ENCODE measurements at regions not wholly inside any gene's neighbourhood (a gene's known extent, or its start where the extent isn't known, plus 50 kb on each side); places are given as distances from the start of the nearest gene placed in this dataset.
A peak's percentile ranks its signal among the peaks of the same experiment; 100 is the strongest.
"Not testable (repeated sequence)": the region's sequence is repeated elsewhere in the genome, so short reads cannot be mapped to it uniquely, and the experiment has no call there.

DNA sequence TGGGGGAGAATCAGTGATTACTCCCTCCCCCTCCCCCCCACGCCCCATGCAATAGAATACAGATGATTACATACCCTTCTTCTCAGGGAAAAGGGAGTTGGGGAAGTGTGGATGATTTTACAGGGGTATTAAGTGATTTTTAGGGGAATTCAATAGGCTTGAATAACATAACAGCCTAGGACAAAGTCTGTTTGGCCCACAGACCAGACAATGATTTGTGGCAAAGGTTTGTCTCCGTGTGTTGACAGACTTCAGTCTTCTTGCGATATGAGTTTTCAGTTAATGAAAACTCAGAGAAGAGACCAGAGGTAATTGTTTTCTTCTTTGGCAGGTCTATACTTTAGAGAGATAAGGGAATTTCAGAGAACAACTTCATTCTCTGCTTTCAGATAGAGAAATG is 95.3 kb downstream of the OR2B2 start:
- peaks cover 0 to 16% (median 5%) of the 10 kb centered on the region in 9 donors for H3K4me1 ChIP-seq
- H3K27ac ChIP-seq = no peak overlapping the region
- intact Hi-C loops (cut with DNase I) = no loop called here
- H3K27me3 ChIP-seq = peaks cover 0 to 97% (median 71%) of the 10 kb centered on the region in 7 donors
- no peaks in the 10 kb centered on the region for H3K9me3 ChIP-seq
- no peak overlapping the region for H3K4me3 ChIP-seq
- ATAC-seq = no peak
- TF ChIP-seq, protein P1, sequence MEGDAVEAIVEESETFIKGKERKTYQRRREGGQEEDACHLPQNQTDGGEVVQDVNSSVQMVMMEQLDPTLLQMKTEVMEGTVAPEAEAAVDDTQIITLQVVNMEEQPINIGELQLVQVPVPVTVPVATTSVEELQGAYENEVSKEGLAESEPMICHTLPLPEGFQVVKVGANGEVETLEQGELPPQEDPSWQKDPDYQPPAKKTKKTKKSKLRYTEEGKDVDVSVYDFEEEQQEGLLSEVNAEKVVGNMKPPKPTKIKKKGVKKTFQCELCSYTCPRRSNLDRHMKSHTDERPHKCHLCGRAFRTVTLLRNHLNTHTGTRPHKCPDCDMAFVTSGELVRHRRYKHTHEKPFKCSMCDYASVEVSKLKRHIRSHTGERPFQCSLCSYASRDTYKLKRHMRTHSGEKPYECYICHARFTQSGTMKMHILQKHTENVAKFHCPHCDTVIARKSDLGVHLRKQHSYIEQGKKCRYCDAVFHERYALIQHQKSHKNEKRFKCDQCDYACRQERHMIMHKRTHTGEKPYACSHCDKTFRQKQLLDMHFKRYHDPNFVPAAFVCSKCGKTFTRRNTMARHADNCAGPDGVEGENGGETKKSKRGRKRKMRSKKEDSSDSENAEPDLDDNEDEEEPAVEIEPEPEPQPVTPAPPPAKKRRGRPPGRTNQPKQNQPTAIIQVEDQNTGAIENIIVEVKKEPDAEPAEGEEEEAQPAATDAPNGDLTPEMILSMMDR (IDR thresholded peaks at IDR 0.05) = no peak
- H3K36me3 ChIP-seq = no peaks in the 10 kb centered on the region
- WGBS, 2 donors = 94 to 97% methylated on average over 3 of the region's 3 CpGs
- no peak for DNase-seq

DNA sequence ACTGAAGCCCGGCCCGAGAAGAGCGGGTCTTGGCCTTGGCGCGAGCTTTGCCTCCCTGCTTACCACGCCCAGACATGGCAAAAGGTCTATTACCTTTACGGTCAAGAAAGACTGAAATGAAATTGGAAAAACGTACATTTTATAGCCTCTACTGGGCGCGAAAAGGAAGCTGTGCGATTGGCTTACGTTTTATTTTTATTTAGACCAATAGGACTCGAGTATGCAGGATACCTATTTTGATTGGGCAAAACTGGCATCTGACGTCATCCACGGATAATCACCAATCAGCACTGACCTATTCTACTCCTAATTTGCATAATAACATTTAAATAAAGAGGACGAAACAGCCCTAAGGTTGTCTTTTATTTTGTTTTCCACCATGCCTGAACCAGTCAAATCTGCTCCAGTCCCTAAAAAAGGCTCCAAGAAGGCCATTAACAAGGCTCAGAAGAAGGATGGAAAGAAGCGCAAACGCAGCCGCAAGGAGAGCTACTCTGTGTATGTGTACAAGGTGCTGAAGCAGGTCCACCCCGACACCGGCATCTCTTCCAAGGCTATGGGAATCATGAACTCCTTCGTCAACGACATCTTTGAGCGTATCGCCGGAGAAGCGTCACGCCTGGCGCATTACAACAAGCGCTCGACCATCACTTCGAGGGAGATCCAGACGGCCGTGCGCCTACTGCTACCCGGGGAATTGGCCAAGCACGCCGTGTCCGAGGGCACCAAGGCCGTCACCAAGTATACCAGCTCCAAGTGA is 97.4 kb downstream of the OR2B2 start:
- ATAC-seq (peak; percentile 75 to 92 (median 85)), DNase-seq (peak in 1 of 2 donors; percentile 79)
- WGBS, 2 donors = 2% methylated on average over 40 of the region's 40 CpGs
- intact Hi-C loops (cut with DNase I) = loop anchor here in 1 of 10 donors (5.0 kb wide), 1 partner anchor 57 kb away; a partner anchor contains a TSS
- Histone ChIP-seq H3K9me3 (no peaks in the 10 kb centered on the region), H3K36me3 (no peaks in the 10 kb centered on the region), H3K27ac (peak overlapping the region in 2 of 10 donors; percentile 3 to 77), H3K27me3 (peaks cover 0 to 97% (median 60%) of the 10 kb centered on the region in 7 donors), H3K4me3 (peak overlapping the region in 9 of 10 donors; percentile 12 to 52 (median 42)), H3K4me1 (peaks cover 0 to 37% (median 8%) of the 10 kb centered on the region in 9 donors)
- TF ChIP-seq, protein P1 (IDR thresholded peaks at IDR 0.05) = no peak

DNA sequence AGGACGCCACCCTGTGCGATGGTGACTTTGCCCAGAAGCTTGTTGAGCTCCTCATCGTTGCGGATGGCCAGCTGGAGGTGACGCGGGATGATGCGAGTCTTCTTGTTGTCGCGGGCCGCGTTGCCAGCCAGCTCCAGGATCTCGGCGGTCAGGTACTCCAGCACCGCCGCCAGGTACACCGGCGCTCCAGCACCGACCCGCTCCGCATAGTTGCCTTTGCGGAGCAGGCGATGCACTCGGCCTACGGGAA is 97.9 kb downstream of the OR2B2 start:
- intact Hi-C loops (cut with DNase I) = loop anchor here in 1 of 10 donors (5.0 kb wide), 1 partner anchor 58 kb away; a partner anchor contains a TSS

DNA sequence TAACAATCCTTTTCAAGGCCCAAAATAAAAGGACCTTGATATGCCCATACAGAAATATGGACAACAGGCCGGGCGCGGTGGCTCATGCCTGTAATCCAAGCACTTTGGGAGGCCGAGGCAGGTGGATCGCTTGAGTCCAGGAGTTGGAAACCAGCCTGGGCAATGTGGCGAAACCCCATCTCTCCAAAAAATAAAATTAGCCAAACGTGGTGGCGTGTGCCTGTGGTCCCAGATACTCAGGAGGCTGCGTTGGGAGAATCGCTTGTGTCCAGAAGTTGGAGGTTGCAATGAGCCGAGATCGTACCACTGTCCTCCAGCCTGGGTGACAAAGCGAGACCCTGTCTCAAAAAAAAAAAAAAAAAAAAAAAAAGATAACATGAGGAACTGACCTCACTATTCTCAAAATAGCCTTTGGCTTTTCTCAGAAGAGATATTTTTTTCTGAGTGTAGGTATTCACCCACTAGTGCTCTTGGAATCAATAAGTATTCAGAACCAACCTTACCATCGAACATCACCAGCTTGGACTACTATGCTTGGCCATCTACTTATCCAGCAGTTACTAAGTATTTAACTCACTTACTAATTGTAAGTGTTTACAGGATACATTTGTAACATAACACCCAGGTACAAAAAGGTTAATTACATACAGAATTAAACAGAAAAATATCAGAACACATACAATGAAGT is 99.2 kb downstream of the OR2B2 start:
- ATAC-seq (no peak), DNase-seq (no peak)
- no peak overlapping the region for H3K27ac ChIP-seq
- H3K9me3 ChIP-seq = no peaks in the 10 kb centered on the region
- no peaks in the 10 kb centered on the region for H3K36me3 ChIP-seq
- peaks cover 0 to 95% (median 50%) of the 10 kb centered on the region in 7 donors for H3K27me3 ChIP-seq
- peaks cover 0 to 52% (median 8%) of the 10 kb centered on the region in 9 donors for H3K4me1 ChIP-seq
- 87 to 89% methylated on average over 14 of the region's 14 CpGs for WGBS, 2 donors
- intact Hi-C loops (cut with DNase I) = loop anchor here in 1 of 10 donors (5.0 kb wide), 1 partner anchor 59 kb away; a partner anchor contains a TSS
- no peak overlapping the region for H3K4me3 ChIP-seq
- TF ChIP-seq, protein P1 (IDR thresholded peaks at IDR 0.05) = no peak

More for the DNA sequence above, 97.9 kb downstream of the OR2B2 start:
- DNase-seq, H3K9me3 ChIP-seq, H3K36me3 ChIP-seq: not testable (repeated sequence)
- peak; percentile 4 to 50 (median 28) for ATAC-seq
- peaks cover 0 to 97% (median 57%) of the 10 kb centered on the region in 7 donors for H3K27me3 ChIP-seq
- H3K4me3 ChIP-seq = peak overlapping the region in 9 of 10 donors; percentile 12 to 52 (median 42)
- peak overlapping the region in 1 of 10 donors; percentile 77 for H3K27ac ChIP-seq
- WGBS, 2 donors = 0 to 4% methylated on average over 3 to 6 of the region's 24 CpGs
- H3K4me1 ChIP-seq = peaks cover 0 to 42% (median 8%) of the 10 kb centered on the region in 9 donors

Data from heart right ventricle (tissue), 16 donors.